ENCODE measurements at regions not wholly inside any gene's neighbourhood (a gene's known extent, or its start where the extent isn't known, plus 50 kb on each side); places are given as distances from the start of the nearest gene placed in this dataset.

- H3K27me3 ChIP-seq (ENCODE audit: insufficient read depth, low read length) = no peaks in the 10 kb centered on the region
- H4K20me1 ChIP-seq (ENCODE audit: insufficient read depth) = no peaks in the 10 kb centered on the region
- no peaks in the 10 kb centered on the region for H3K9me3 ChIP-seq (ENCODE audit: control insufficient read depth in 1 of 2, insufficient read depth in 1 of 2, low read depth in 1 of 2, low read length in 2 of 2)
- H3K27ac ChIP-seq (ENCODE audit: low read depth, low read length) = no peak overlapping the region
- H3K4me2 ChIP-seq (ENCODE audit: low read length) = no peak overlapping the region
- BruUV-seq (replicated peaks) = no TSS peak
- no peak for TF ChIP-seq TCF7L2 (IDR thresholded peaks at IDR 0.05; ENCODE audit: borderline replicate concordance, extremely low read depth, insufficient read depth, insufficient read length)
- no peak for TF ChIP-seq YY1 (IDR thresholded peaks at IDR 0.05; ENCODE audit: extremely low read depth, insufficient replicate concordance, low read depth, low read length)
- TF ChIP-seq JUND (IDR thresholded peaks at IDR 0.05) = no peak
- TF ChIP-seq CTCF (IDR thresholded peaks at IDR 0.05 in 2 of 3, conservative IDR thresholded peaks at IDR 0.05 in 1 of 3; ENCODE audit: borderline replicate concordance in 1 of 3, insufficient read depth in 1 of 3, low read depth in 2 of 3, low read length in 2 of 3) = no peak
- TF ChIP-seq FOSL1 (IDR thresholded peaks at IDR 0.05; ENCODE audit: low read depth) = no peak
- no peak for TF ChIP-seq ELF1 (IDR thresholded peaks at IDR 0.05; ENCODE audit: borderline replicate concordance, low read depth)
- no peak for TF ChIP-seq ZNF274 (IDR thresholded peaks at IDR 0.05; ENCODE audit: low read depth, low read length)
- no peak for TF ChIP-seq SRF (IDR thresholded peaks at IDR 0.05; ENCODE audit: low read depth)
- no peak for TF ChIP-seq RAD21 (IDR thresholded peaks at IDR 0.05; ENCODE audit: low read depth)
- no peak for TF ChIP-seq EGR1 (IDR thresholded peaks at IDR 0.05; ENCODE audit: low read depth)
- no peak for TF ChIP-seq MAX (IDR thresholded peaks at IDR 0.05)
- no peaks in the 10 kb centered on the region for H3K79me2 ChIP-seq (ENCODE audit: insufficient read depth, low read length)
- intact Hi-C loops (cut with micrococcal nuclease) = no loop called here
- DNase-seq (ENCODE audit: low read depth, low spot score) = no peak
- H3K36me3 ChIP-seq (ENCODE audit: control insufficient read depth in 1 of 2, insufficient read depth in 2 of 2, low read length in 2 of 2) = no peaks in the 10 kb centered on the region
- no peaks in the 10 kb centered on the region for H3K9me2 ChIP-seq (ENCODE audit: insufficient read depth)
- ChIA-PET POLR2A (no interaction called here), RAD21 (ENCODE audit: low non-redundant PET in 1 of 2, low total read pairs in 2 of 2, uncharacterized antibody in 2 of 2, unreplicated experiment in 2 of 2) (no interaction called here), CTCF (no interaction called here)
- ATAC-seq = no peak
- no peak overlapping the region for H3K4me3 ChIP-seq (replicated peaks in 1 of 2; ENCODE audit: low read depth in 1 of 2, low read length in 2 of 2)
- H3K4me1 ChIP-seq (ENCODE audit: control insufficient read depth in 1 of 2, insufficient read depth in 2 of 2, low read length in 2 of 2) = peaks cover 11 to 46% of the 10 kb centered on the region in 2 experiments
- H2AFZ ChIP-seq (ENCODE audit: low read depth, low read length, poor library complexity, severe bottlenecking) = no peak overlapping the region
- no peak overlapping the region for H3K9ac ChIP-seq (ENCODE audit: low read length)
Observed at GRCh38 chr3:159168788-159169187, 366.9 kb downstream of the MFSD1 start.

Measured in HCT116 (cell line).